ENCODE measurements at regions not wholly inside any gene's neighbourhood (a gene's known extent, or its start where the extent isn't known, plus 50 kb on each side); places are given as distances from the start of the nearest gene placed in this dataset.

GRCh38 chr12:58140395-58140794 lies 199.0 kb downstream of the ATP23 start:
- no peak for FAIRE-seq

GRCh38 chr12:58142991-58143390 lies 201.6 kb downstream of the ATP23 start:
- no peak for FAIRE-seq

GRCh38 chr12:58143498-58143995 lies 202.2 kb downstream of the ATP23 start:
- FAIRE-seq, result no peak

GRCh38 chr12:58148405-58148804 lies 207.0 kb downstream of the ATP23 start:
- no peak for FAIRE-seq

GRCh38 chr12:58148976-58149375 lies 207.6 kb downstream of the ATP23 start:
- no peak for FAIRE-seq

- FAIRE-seq, result no peak
These were observed 213.0 kb downstream of the ATP23 start for GRCh38 chr12:58154359-58154758.

- FAIRE-seq, result no peak
These were observed 215.3 kb downstream of the ATP23 start for GRCh38 chr12:58156697-58157096.

GRCh38 chr12:58159941-58160340 lies 218.6 kb downstream of the ATP23 start:
- no peak for FAIRE-seq

- no peak for FAIRE-seq
These were observed 220.4 kb downstream of the ATP23 start for GRCh38 chr12:58161773-58162172.

GRCh38 chr12:58163021-58163420 lies 221.7 kb downstream of the ATP23 start:
- FAIRE-seq, result no peak

GRCh38 chr12:58166643-58167042 lies 225.3 kb downstream of the ATP23 start:
- no peak for FAIRE-seq

GRCh38 chr12:58167622-58168021 lies 226.3 kb downstream of the ATP23 start:
- FAIRE-seq, result no peak

GRCh38 chr12:58169826-58170225 lies 228.5 kb downstream of the ATP23 start:
- no peak for FAIRE-seq

- no peak for FAIRE-seq
These were observed 230.5 kb downstream of the ATP23 start for GRCh38 chr12:58171914-58172313.

GRCh38 chr12:58172433-58173073 lies 231.2 kb downstream of the ATP23 start:
- no peak for FAIRE-seq

- FAIRE-seq, result no peak
These were observed 232.9 kb downstream of the ATP23 start for GRCh38 chr12:58174316-58174715.

GRCh38 chr12:58176296-58176869 lies 235.0 kb downstream of the ATP23 start:
- no peak for FAIRE-seq

GRCh38 chr12:58177366-58177765 lies 236.0 kb downstream of the ATP23 start:
- FAIRE-seq, result no peak

- FAIRE-seq, result no peak
These were observed 242.8 kb downstream of the ATP23 start for GRCh38 chr12:58184212-58184611.

GRCh38 chr12:58186401-58186800 lies 245.0 kb downstream of the ATP23 start:
- no peak for FAIRE-seq

- FAIRE-seq, result no peak
These were observed 245.5 kb downstream of the ATP23 start for GRCh38 chr12:58186914-58187313.

GRCh38 chr12:58189030-58189429 lies 247.7 kb downstream of the ATP23 start:
- no peak for FAIRE-seq

- FAIRE-seq, result no peak
These were observed 248.5 kb downstream of the ATP23 start for GRCh38 chr12:58189893-58190292.

GRCh38 chr12:58190618-58191017 lies 249.3 kb downstream of the ATP23 start:
- FAIRE-seq, result no peak

GRCh38 chr12:58196971-58197370 lies 255.6 kb downstream of the ATP23 start:
- FAIRE-seq, result no peak
